HepG2 (cell line): ENCODE measurements at regions not wholly inside any gene's neighbourhood (a gene's known extent, or its start where the extent isn't known, plus 50 kb on each side); places are given as distances from the start of the nearest gene placed in this dataset.

Experiments
- FOXJ3 ChIP-seq: sonication (generic); formaldehyde crosslinking; IDR thresholded peaks from 2 replicates; pipeline ENCODE4 v1.4.0; 2020; ENCODE audit warnings: missing genetic modification reagents, mild to moderate bottlenecking, borderline replicate concordance
- GPN1 ChIP-seq: sonication (generic); formaldehyde crosslinking; IDR thresholded peaks from 2 replicates; pipeline ENCODE4 v1.5.1; 2020; ENCODE audit warnings: missing genetic modification reagents, borderline replicate concordance
- LCORL ChIP-seq, 2 experiments: fragments of 450-650 bp in 1 of 2; sonication (generic) in 1 of 2; formaldehyde crosslinking in 1 of 2; IDR thresholded peaks; 2 replicates each; pipeline versions ENCODE4 v1.5.0 to v1.6.1; 2017 to 2020; ENCODE audit warnings: antibody characterized with exemption in 1 of 2, missing genetic modification reagents in 1 of 2
- MTF2 ChIP-seq: sonication (generic); formaldehyde crosslinking; IDR thresholded peaks from 2 replicates; pipeline ENCODE4 v1.5.0; 2020; ENCODE audit warnings: missing genetic modification reagents, borderline replicate concordance
- NCOA2 ChIP-seq: sonication (generic); formaldehyde crosslinking; IDR thresholded peaks from 2 replicates; pipeline ENCODE4 v1.8.0; 2022; ENCODE audit warnings: inconsistent platforms
- NFAT5 ChIP-seq: sonication (generic); formaldehyde crosslinking; IDR thresholded peaks from 2 replicates; pipeline ENCODE4 v1.4.0; 2020; ENCODE audit warnings: missing genetic modification reagents
- NFRKB ChIP-seq: fragments of 450-650 bp; IDR thresholded peaks from 2 replicates; pipeline ENCODE4 v1.6.1; 2017
- SMC3 ChIP-seq: IDR thresholded peaks from 2 replicates; pipeline ENCODE4 v1.6.1; 2011; ENCODE audit warnings: low read length, improper control_type of control experiment
- SRY ChIP-seq: sonication (generic); formaldehyde crosslinking; IDR thresholded peaks from 2 replicates; pipeline ENCODE4 v1.8.0; 2022; ENCODE audit warnings: mild to moderate bottlenecking, missing genetic modification reagents
- TRIM24 ChIP-seq: sonication (generic); formaldehyde crosslinking; IDR thresholded peaks from 2 replicates; pipeline ENCODE4 v1.8.0; 2022; ENCODE audit warnings: mild to moderate bottlenecking, missing genetic modification reagents
- ZBTB7B ChIP-seq: sonication (generic); formaldehyde crosslinking; IDR thresholded peaks from 2 replicates; pipeline ENCODE4 v1.4.0; 2020; ENCODE audit warnings: missing genetic modification reagents
- ZHX2 ChIP-seq, 2 experiments: sonication (generic) in 1 of 2; formaldehyde crosslinking in 1 of 2; IDR thresholded peaks; 2 replicates each; pipeline versions ENCODE4 v1.6.1 to v1.9.0; 2014 to 2022; ENCODE audit warnings: antibody characterized with exemption in 1 of 2, borderline replicate concordance in 1 of 2, inconsistent platforms in 1 of 2, low read depth in 1 of 2, missing genetic modification reagents in 1 of 2
- ZNF605 ChIP-seq: sonication (generic); formaldehyde crosslinking; IDR thresholded peaks from 2 replicates; pipeline ENCODE4 v1.8.0; 2022; ENCODE audit warnings: mild to moderate bottlenecking, missing genetic modification reagents
- ZNF772 ChIP-seq: sonication (generic); formaldehyde crosslinking; IDR thresholded peaks from 2 replicates; pipeline ENCODE4 v1.5.0; 2020; ENCODE audit warnings: mild to moderate bottlenecking, missing genetic modification reagents
- ZSCAN9 ChIP-seq: IDR thresholded peaks from 2 replicates; pipeline ENCODE4 v1.6.1; 2016; ENCODE audit warnings: borderline replicate concordance
- TF ChIP-seq, protein P1 (sequence below): sonication (generic); formaldehyde crosslinking; conservative IDR thresholded peaks from 2 replicates; pipeline ENCODE4 v1.8.0; 2022; ENCODE audit warnings: low read depth, missing genetic modification reagents

- TF ChIP-seq LCORL (IDR thresholded peaks at IDR 0.05) = no peak
- TF ChIP-seq LCORL (CRISPR knock-in tag; IDR thresholded peaks at IDR 0.05) = no peak
- TF ChIP-seq TRIM24 (CRISPR knock-in tag) = no peak
- TF ChIP-seq GPN1 = no peak
- peak; percentile 82; the same call in 1 of the 2 replicates for TF ChIP-seq NFAT5
- TF ChIP-seq, protein P1, sequence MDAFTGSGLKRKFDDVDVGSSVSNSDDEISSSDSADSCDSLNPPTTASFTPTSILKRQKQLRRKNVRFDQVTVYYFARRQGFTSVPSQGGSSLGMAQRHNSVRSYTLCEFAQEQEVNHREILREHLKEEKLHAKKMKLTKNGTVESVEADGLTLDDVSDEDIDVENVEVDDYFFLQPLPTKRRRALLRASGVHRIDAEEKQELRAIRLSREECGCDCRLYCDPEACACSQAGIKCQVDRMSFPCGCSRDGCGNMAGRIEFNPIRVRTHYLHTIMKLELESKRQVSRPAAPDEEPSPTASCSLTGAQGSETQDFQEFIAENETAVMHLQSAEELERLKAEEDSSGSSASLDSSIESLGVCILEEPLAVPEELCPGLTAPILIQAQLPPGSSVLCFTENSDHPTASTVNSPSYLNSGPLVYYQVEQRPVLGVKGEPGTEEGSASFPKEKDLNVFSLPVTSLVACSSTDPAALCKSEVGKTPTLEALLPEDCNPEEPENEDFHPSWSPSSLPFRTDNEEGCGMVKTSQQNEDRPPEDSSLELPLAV (CRISPR knock-in tag) = peak; percentile 70; the same call in 1 of the 2 replicates
- no peak for TF ChIP-seq ZBTB7B (CRISPR knock-in tag)
- peak; percentile 96; the same call in 1 of the 2 replicates for TF ChIP-seq SRY (CRISPR knock-in tag)
- no peak for TF ChIP-seq FOXJ3
- no peak for TF ChIP-seq MTF2 (CRISPR knock-in tag)
- TF ChIP-seq ZNF605 (CRISPR knock-in tag) = 0 out of 2 replicates have a peak, but pooled peaks have one; percentile 18
- no peak for TF ChIP-seq ZSCAN9 (CRISPR knock-in tag)
- TF ChIP-seq SMC3 = no peak
- no peak for TF ChIP-seq NFRKB
- peak; percentile 46; the same call in 1 of the 2 replicates for TF ChIP-seq ZNF772 (CRISPR knock-in tag)
- TF ChIP-seq NCOA2 (CRISPR knock-in tag) = no peak
- no peak for TF ChIP-seq ZHX2 (IDR thresholded peaks at IDR 0.05; ENCODE audit: low read depth)
- TF ChIP-seq ZHX2 (CRISPR knock-in tag; IDR thresholded peaks at IDR 0.05; ENCODE audit: borderline replicate concordance) = peak; percentile 95
Measured at GRCh38 chr3:72447059-72447946, 400.9 kb downstream of the SHQ1 start (continued).
